ENCODE measurements at regions not wholly inside any gene's neighbourhood (a gene's known extent, or its start where the extent isn't known, plus 50 kb on each side); places are given as distances from the start of the nearest gene placed in this dataset.
"Not testable (repeated sequence)": the region's sequence is repeated elsewhere in the genome, so short reads cannot be mapped to it uniquely, and the experiment has no call there.

DNA sequence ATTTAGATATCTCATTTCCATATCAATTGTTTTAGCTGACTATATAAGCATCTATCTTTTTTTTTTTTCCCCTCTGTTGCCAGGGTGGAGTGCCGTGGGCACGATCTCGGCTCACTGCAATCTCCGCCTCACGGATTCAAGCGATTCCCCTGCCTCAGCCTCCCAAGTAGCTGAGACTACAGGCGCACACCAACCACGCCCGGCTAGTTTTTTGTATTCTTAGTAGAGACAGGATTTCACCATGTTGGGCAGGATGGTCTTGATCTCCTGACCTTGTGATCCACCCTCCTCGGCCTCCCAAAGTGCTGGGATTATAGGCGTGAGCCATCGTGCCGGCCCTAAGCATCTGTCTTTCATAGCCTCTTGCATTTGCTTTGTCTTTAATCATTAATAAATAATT is 279.5 kb upstream of the SLC16A7 start:
- not testable (repeated sequence) for TF ChIP-seq YY1 (IDR thresholded peaks at IDR 0.05; ENCODE audit: insufficient read depth, insufficient read length); ZNF274 (IDR thresholded peaks at IDR 0.05; ENCODE audit: low read depth, low read length); SUZ12 (IDR thresholded peaks at IDR 0.05; ENCODE audit: extremely low read depth, insufficient read depth, insufficient read length)

All from NT2/D1 (cell line).